BE2C (cell line): ENCODE measurements at regions not wholly inside any gene's neighbourhood (a gene's known extent, or its start where the extent isn't known, plus 50 kb on each side); places are given as distances from the start of the nearest gene placed in this dataset.

Source experiments
- DNase-seq: peaks from one replicate; pipeline ENCODE4 v3.0.0-alpha.2; 2020
- H3K27me3 ChIP-seq: fragments of 250-450 bp; sonication (Bioruptor Pico); 2 replicates; pipeline ENCODE4 v1.5.1; 2020; ENCODE audit warnings: mild to moderate bottlenecking
- H3K36me3 ChIP-seq: fragments of 250-450 bp; sonication (Bioruptor Pico); 2 replicates; pipeline ENCODE4 v1.5.1; 2020; ENCODE audit warnings: mild to moderate bottlenecking
- H3K4me1 ChIP-seq: fragments of 250-450 bp; sonication (Bioruptor Pico); 2 replicates; pipeline ENCODE4 v1.5.1; 2020
- H3K4me3 ChIP-seq: 2 replicates; pipeline ENCODE4 v1.5.1; 2011; ENCODE audit warnings: low read depth, low read length
- H3K9me3 ChIP-seq: fragments of 250-450 bp; sonication (Bioruptor Pico); 2 replicates; pipeline ENCODE4 v1.5.1; 2020
- CTCF ChIP-seq: IDR thresholded peaks from 2 replicates; pipeline ENCODE4 v1.5.1; 2012; ENCODE audit warnings: mild to moderate bottlenecking, low read depth, low read length

- TF ChIP-seq CTCF = no peak
- Histone ChIP-seq H3K27me3 (no peaks in the 10 kb centered on the region), H3K36me3 (no peaks in the 10 kb centered on the region)
Observed at GRCh38 chrX:17917945-17918577, 57.0 kb upstream of the RAI2 start.

GRCh38 chrX:17913801-17914200, 52.7 kb upstream of the RAI2 start:
- no peak for TF ChIP-seq CTCF
- Histone ChIP-seq H3K9me3 (no peaks in the 10 kb centered on the region), H3K4me3 (no peak overlapping the region), H3K4me1 (no peaks in the 10 kb centered on the region), H3K27me3 (no peaks in the 10 kb centered on the region), H3K36me3 (no peaks in the 10 kb centered on the region)
- no peak for DNase-seq

More at GRCh38 chrX:17917945-17918577, 57.0 kb upstream of the RAI2 start:
- no peaks in the 10 kb centered on the region for H3K4me1 ChIP-seq
- H3K9me3 ChIP-seq = no peaks in the 10 kb centered on the region
- no peak overlapping the region for H3K4me3 ChIP-seq
- DNase-seq = no peak
